ENCODE measurements at regions not wholly inside any gene's neighbourhood (a gene's known extent, or its start where the extent isn't known, plus 50 kb on each side); places are given as distances from the start of the nearest gene placed in this dataset.

GRCh38 chr3:177300842-177301241, 103.6 kb upstream of the TBL1XR1 start:
- DNase-seq (ENCODE audit: low spot score) = no peak

GRCh38 chr3:177306252-177306651, 109.0 kb upstream of the TBL1XR1 start:
- DNase-seq (ENCODE audit: low spot score) = no peak

GRCh38 chr3:177307391-177307790, 110.1 kb upstream of the TBL1XR1 start:
- no peak for DNase-seq (ENCODE audit: low spot score)

GRCh38 chr3:177307826-177308225, 110.5 kb upstream of the TBL1XR1 start:
- DNase-seq (ENCODE audit: low spot score) = no peak

GRCh38 chr3:177308286-177308685, 111.0 kb upstream of the TBL1XR1 start:
- no peak for DNase-seq (ENCODE audit: low spot score)

GRCh38 chr3:177308911-177309310, 111.6 kb upstream of the TBL1XR1 start:
- DNase-seq (ENCODE audit: low spot score) = no peak

GRCh38 chr3:177312491-177312890, 115.2 kb upstream of the TBL1XR1 start:
- no peak for DNase-seq (ENCODE audit: low spot score)

- no peak for DNase-seq (ENCODE audit: low spot score)
Measured at GRCh38 chr3:177314897-177315296, 117.6 kb upstream of the TBL1XR1 start.

GRCh38 chr3:177317247-177317646, 120.0 kb upstream of the TBL1XR1 start:
- DNase-seq (ENCODE audit: low spot score) = no peak

GRCh38 chr3:177318559-177318958, 121.3 kb upstream of the TBL1XR1 start:
- no peak for DNase-seq (ENCODE audit: low spot score)

GRCh38 chr3:177320765-177321247, 123.5 kb upstream of the TBL1XR1 start:
- no peak for DNase-seq (ENCODE audit: low spot score)

- no peak for DNase-seq (ENCODE audit: low spot score)
Measured at GRCh38 chr3:177321819-177322218, 124.5 kb upstream of the TBL1XR1 start.

- no peak for DNase-seq (ENCODE audit: low spot score)
Measured at GRCh38 chr3:177322881-177323280, 125.6 kb upstream of the TBL1XR1 start.

GRCh38 chr3:177329854-177330253, 132.6 kb upstream of the TBL1XR1 start:
- no peak for DNase-seq (ENCODE audit: low spot score)

GRCh38 chr3:177330779-177331178, 133.5 kb upstream of the TBL1XR1 start:
- no peak for DNase-seq (ENCODE audit: low spot score)

- no peak for DNase-seq (ENCODE audit: low spot score)
Measured at GRCh38 chr3:177331203-177331835, 134.0 kb upstream of the TBL1XR1 start.

- DNase-seq (ENCODE audit: low spot score) = no peak
Measured at GRCh38 chr3:177332955-177333354, 135.7 kb upstream of the TBL1XR1 start.

- no peak for DNase-seq (ENCODE audit: low spot score)
Measured at GRCh38 chr3:177333533-177334520, 136.5 kb upstream of the TBL1XR1 start.

GRCh38 chr3:177334803-177335202, 137.5 kb upstream of the TBL1XR1 start:
- no peak for DNase-seq (ENCODE audit: low spot score)

- no peak for DNase-seq (ENCODE audit: low spot score)
Measured at GRCh38 chr3:177335728-177336127, 138.4 kb upstream of the TBL1XR1 start.

GRCh38 chr3:177336873-177337450, 139.7 kb upstream of the TBL1XR1 start:
- no peak for DNase-seq (ENCODE audit: low spot score)

GRCh38 chr3:177337541-177338331, 140.5 kb upstream of the TBL1XR1 start:
- no peak for DNase-seq (ENCODE audit: low spot score)

Measured in putamen (tissue), 1 donor.